A673 (cell line): ENCODE measurements at regions not wholly inside any gene's neighbourhood (a gene's known extent, or its start where the extent isn't known, plus 50 kb on each side); places are given as distances from the start of the nearest gene placed in this dataset.

Source experiments
- EZH2 ChIP-seq: fragments of 200-600 bp; sonication (generic); IDR thresholded peaks from 2 replicates; pipeline ENCODE4 v1.6.1; 2017; ENCODE audit warnings: borderline replicate concordance, low read depth, mild to moderate bottlenecking, mixed read lengths, antibody characterized with exemption, low read length; ENCODE audit not compliant: poor library complexity, severe bottlenecking
- TF ChIP-seq, protein P1 (sequence below): fragments of 300-800, 200-600 bp; sonication (generic); conservative IDR thresholded peaks from 2 replicates; pipeline ENCODE4 v1.5.1; 2017; ENCODE audit warnings: low read depth, mild to moderate bottlenecking, antibody characterized with exemption, low read length, moderate library complexity, mixed read lengths

- TF ChIP-seq, protein P1, sequence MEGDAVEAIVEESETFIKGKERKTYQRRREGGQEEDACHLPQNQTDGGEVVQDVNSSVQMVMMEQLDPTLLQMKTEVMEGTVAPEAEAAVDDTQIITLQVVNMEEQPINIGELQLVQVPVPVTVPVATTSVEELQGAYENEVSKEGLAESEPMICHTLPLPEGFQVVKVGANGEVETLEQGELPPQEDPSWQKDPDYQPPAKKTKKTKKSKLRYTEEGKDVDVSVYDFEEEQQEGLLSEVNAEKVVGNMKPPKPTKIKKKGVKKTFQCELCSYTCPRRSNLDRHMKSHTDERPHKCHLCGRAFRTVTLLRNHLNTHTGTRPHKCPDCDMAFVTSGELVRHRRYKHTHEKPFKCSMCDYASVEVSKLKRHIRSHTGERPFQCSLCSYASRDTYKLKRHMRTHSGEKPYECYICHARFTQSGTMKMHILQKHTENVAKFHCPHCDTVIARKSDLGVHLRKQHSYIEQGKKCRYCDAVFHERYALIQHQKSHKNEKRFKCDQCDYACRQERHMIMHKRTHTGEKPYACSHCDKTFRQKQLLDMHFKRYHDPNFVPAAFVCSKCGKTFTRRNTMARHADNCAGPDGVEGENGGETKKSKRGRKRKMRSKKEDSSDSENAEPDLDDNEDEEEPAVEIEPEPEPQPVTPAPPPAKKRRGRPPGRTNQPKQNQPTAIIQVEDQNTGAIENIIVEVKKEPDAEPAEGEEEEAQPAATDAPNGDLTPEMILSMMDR = no peak
- no peak for TF ChIP-seq EZH2
These were observed 59.5 kb upstream of the POU3F3 start for GRCh38 chr2:104794441-104794840.
